Lung (tissue), 11 donors: ENCODE measurements at regions not wholly inside any gene's neighbourhood (a gene's known extent, or its start where the extent isn't known, plus 50 kb on each side); places are given as distances from the start of the nearest gene placed in this dataset.

Source experiments
- ATAC-seq: fragments of 200-7000 bp; cut with Tn5 transposase; one replicate; pipeline ENCODE4 v1.9.1; 2020; ENCODE audit warnings: moderate number of reproducible peaks; ENCODE audit not compliant: insufficient read depth, low FRiP score
- DNase-seq, 3 donors: peaks; one replicate each; pipeline ENCODE4 v3.0.0-alpha.2; 2013 to 2017
- H3K27ac ChIP-seq, 2 donors: one replicate each; pipeline ENCODE4 v1.5.1; 2013; ENCODE audit warnings: mild to moderate bottlenecking in 2 of 2, moderate library complexity in 2 of 2, control low read depth in 1 of 2, inconsistent platforms in 1 of 2, low read depth in 1 of 2, low read length in 1 of 2
- H3K27me3 ChIP-seq, 3 donors: one replicate each; pipeline ENCODE4 v1.5.1; 2013; ENCODE audit warnings: low read length in 2 of 3; ENCODE audit not compliant: control insufficient read depth in 3 of 3, insufficient read depth in 3 of 3
- H3K36me3 ChIP-seq, 4 donors: one replicate each; pipeline ENCODE4 v1.5.1; 2013; ENCODE audit warnings: low read length in 4 of 4, mild to moderate bottlenecking in 1 of 4, moderate library complexity in 1 of 4; ENCODE audit not compliant: control insufficient read depth in 4 of 4, insufficient read depth in 4 of 4
- H3K4me1 ChIP-seq, 5 donors: one replicate each; pipeline ENCODE4 v1.5.1; 2013; ENCODE audit warnings: low read length in 5 of 5, mild to moderate bottlenecking in 2 of 5, moderate library complexity in 1 of 5; ENCODE audit not compliant: control insufficient read depth in 5 of 5, insufficient read depth in 5 of 5
- H3K4me3 ChIP-seq: one replicate; pipeline ENCODE4 v1.5.1; 2013; ENCODE audit warnings: mild to moderate bottlenecking, control low read depth, moderate library complexity
- H3K9ac ChIP-seq, 2 donors: one replicate each; pipeline ENCODE4 v1.5.1; 2013; ENCODE audit warnings: low read length in 2 of 2, control low read depth in 1 of 2; ENCODE audit not compliant: insufficient read depth in 1 of 2
- H3K9me3 ChIP-seq, 4 donors: one replicate each; pipeline ENCODE4 v1.5.1; 2013; ENCODE audit warnings: low read length in 3 of 4, mild to moderate bottlenecking in 1 of 4, moderate library complexity in 1 of 4; ENCODE audit not compliant: control insufficient read depth in 4 of 4, insufficient read depth in 3 of 4
- WGBS, 2 donors: extraction: QIAGEN DNeasy Blood & Tissue Kit; methylation state at CpG; one replicate each; pipeline ENCODE4 v1.1.7; 2013; 5-methylcytosine and 5-hydroxymethylcytosine counted together
- TF ChIP-seq, protein P1 (sequence below): IDR thresholded peaks from 2 replicates; pipeline ENCODE4 v1.5.1; 2012; ENCODE audit warnings: mild to moderate bottlenecking; ENCODE audit errors: control extremely low read depth, extremely low read depth
- donor health status: control.
- donor health status: control.
- donor health status: Bipolar disorder and iron deficiency.
- donor health status: healthy.
- donor health status: DM: yes; HTN: yes; CAD: no.

DNA sequence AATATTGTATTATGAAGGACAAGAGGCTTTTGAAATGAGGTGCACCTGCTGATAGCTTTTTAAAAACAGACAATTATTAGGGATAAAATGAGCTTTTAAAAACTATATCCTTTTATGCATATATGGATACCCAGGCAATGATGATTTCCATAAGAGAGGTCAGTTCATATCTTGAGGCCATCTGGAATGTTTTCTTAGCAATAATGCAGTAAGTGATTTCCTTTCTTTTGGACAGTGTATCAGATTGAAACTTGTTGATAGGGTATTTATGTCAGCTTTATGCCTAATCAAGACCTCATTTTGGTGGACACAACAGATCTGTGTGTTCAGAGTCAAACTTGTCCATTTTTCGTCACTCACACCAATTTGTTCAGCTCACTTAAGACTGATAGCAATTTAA is 413.5 kb upstream of the WWC1 start:
- TF ChIP-seq, protein P1, sequence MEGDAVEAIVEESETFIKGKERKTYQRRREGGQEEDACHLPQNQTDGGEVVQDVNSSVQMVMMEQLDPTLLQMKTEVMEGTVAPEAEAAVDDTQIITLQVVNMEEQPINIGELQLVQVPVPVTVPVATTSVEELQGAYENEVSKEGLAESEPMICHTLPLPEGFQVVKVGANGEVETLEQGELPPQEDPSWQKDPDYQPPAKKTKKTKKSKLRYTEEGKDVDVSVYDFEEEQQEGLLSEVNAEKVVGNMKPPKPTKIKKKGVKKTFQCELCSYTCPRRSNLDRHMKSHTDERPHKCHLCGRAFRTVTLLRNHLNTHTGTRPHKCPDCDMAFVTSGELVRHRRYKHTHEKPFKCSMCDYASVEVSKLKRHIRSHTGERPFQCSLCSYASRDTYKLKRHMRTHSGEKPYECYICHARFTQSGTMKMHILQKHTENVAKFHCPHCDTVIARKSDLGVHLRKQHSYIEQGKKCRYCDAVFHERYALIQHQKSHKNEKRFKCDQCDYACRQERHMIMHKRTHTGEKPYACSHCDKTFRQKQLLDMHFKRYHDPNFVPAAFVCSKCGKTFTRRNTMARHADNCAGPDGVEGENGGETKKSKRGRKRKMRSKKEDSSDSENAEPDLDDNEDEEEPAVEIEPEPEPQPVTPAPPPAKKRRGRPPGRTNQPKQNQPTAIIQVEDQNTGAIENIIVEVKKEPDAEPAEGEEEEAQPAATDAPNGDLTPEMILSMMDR: no peak
- WGBS, 2 donors: 75 to 94% methylated on average over 1 of the region's 1 CpG
- Histone ChIP-seq H3K36me3 (peaks cover 0 to 3% (median 0%) of the 10 kb centered on the region in 4 donors), H3K9me3 (no peaks in the 10 kb centered on the region), H3K9ac (no peak overlapping the region), H3K27me3 (no peaks in the 10 kb centered on the region), H3K4me1 (no peaks in the 10 kb centered on the region), H3K27ac (no peak overlapping the region), H3K4me3 (no peak overlapping the region)
- ATAC-seq (no peak), DNase-seq (no peak)

DNA sequence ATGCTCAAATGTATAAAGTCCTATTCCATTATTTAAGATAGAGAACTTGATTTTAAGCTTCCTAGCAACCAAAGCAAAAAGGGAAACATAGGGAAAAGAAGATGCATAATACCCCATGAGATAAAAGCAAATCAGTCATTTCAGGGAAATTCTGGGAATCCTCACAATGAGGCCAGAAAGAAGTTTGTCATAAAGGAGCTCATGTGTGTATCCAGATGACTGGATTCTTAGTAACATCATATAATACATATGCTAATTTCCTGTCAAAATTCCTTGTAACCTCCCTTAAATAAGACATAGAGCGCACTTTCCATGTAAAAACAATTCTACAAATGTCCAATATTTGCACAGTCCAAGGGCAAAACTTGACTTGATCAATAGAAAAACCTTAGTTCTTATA is 411.0 kb upstream of the WWC1 start:
- Histone ChIP-seq H3K36me3 (peaks cover 0 to 3% (median 0%) of the 10 kb centered on the region in 4 donors), H3K4me1 (no peaks in the 10 kb centered on the region), H3K27ac (no peak overlapping the region), H3K9me3 (no peaks in the 10 kb centered on the region), H3K4me3 (no peak overlapping the region), H3K9ac (no peak overlapping the region), H3K27me3 (no peaks in the 10 kb centered on the region)
- no peak for DNase-seq
- ATAC-seq: no peak
- 73 to 86% methylated on average over 1 of the region's 1 CpG for WGBS, 2 donors
- TF ChIP-seq, protein P1: no peak

DNA sequence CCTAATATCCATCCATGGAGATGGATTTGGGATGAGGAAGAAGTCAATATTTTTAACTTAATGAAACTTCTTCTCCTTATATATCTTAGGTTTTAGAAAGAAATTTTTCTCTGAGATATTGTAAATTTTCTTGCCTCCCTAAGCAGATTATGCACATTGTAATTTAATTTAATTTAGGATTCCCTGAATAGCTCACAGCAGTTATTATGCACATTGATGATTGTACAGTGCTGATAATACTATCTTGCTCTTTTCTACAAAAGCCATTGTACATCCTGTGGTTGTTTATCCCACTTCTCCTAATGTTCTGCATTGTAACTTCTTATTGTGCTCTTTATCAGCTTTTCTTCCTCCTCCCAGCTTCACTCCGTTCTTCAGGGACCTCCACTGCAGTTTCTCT is 410.4 kb upstream of the WWC1 start:
- no peak for ATAC-seq
- 19 to 33% methylated on average over 1 of the region's 1 CpG for WGBS, 2 donors
- Histone ChIP-seq H3K4me1 (no peaks in the 10 kb centered on the region), H3K9ac (no peak overlapping the region), H3K27me3 (no peaks in the 10 kb centered on the region), H3K9me3 (peaks cover 0 to 1% (median 0%) of the 10 kb centered on the region in 4 donors), H3K27ac (no peak overlapping the region), H3K36me3 (peaks cover 0 to 3% (median 0%) of the 10 kb centered on the region in 4 donors), H3K4me3 (no peak overlapping the region)
- TF ChIP-seq, protein P1: no peak
- no peak for DNase-seq

DNA sequence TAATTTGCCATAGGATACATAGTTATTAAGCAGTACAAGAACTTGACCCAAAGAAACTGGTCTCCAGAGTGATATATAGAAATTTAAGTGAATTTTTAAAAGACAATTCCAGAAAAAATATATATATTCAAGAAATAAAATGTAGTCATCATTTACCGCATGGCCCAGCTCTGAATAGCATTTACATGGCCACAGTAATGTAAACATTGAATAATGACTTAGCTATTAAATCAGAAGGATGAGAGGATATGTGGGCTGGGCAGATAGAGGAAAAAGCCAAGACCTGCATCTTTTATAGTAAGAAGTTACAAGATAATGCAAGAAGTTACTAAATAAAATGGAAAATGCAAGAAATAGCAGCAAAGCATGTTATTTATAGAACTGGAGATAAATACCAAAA is 405.2 kb upstream of the WWC1 start:
- ATAC-seq: no peak
- Histone ChIP-seq H3K27me3 (no peaks in the 10 kb centered on the region), H3K4me1 (peaks cover 0 to 3% (median 0%) of the 10 kb centered on the region in 5 donors), H3K36me3 (no peaks in the 10 kb centered on the region), H3K27ac (no peak overlapping the region), H3K9ac (no peak overlapping the region), H3K4me3 (no peak overlapping the region), H3K9me3 (peaks cover 0 to 1% (median 0%) of the 10 kb centered on the region in 4 donors)
- no peak for DNase-seq
- WGBS, 2 donors: 84 to 91% methylated on average over 1 of the region's 1 CpG
- TF ChIP-seq, protein P1: no peak
